ENCODE measurements at regions not wholly inside any gene's neighbourhood (a gene's known extent, or its start where the extent isn't known, plus 50 kb on each side); places are given as distances from the start of the nearest gene placed in this dataset.

- POLR2A ChIA-PET: no interaction called here
- H3K4me3 Mint-ChIP-seq: no peak overlapping the region
- no peak for ATAC-seq (ENCODE audit: low read depth)
These were observed 444.8 kb downstream of the RND3 start for GRCh38 chr2:150042500-150043171.

GRCh38 chr2:150041722-150042425, 445.6 kb downstream of the RND3 start:
- ATAC-seq (ENCODE audit: low read depth): no peak
- Mint-ChIP-seq H3K4me1 (no peaks in the 10 kb centered on the region), H3K27me3 (no peaks in the 10 kb centered on the region), H3K27ac (no peak overlapping the region), H3K36me3 (no peaks in the 10 kb centered on the region), H3K4me3 (no peak overlapping the region), H3K9me3 (no peaks in the 10 kb centered on the region)
- no peak for DNase-seq
- POLR2A ChIA-PET: no interaction called here

More at GRCh38 chr2:150042500-150043171, 444.8 kb downstream of the RND3 start:
- no peak for DNase-seq
- Mint-ChIP-seq H3K27ac (no peak overlapping the region), H3K36me3 (no peaks in the 10 kb centered on the region), H3K27me3 (no peaks in the 10 kb centered on the region), H3K4me1 (no peaks in the 10 kb centered on the region), H3K9me3 (no peaks in the 10 kb centered on the region)

GRCh38 chr2:150036622-150037021, 449.0 kb upstream of the MMADHC start:
- no peak for DNase-seq
- no peaks in the 10 kb centered on the region for H3K9me3 Mint-ChIP-seq
- no peak for ATAC-seq (ENCODE audit: low read depth)
- no peak overlapping the region for H3K4me3 Mint-ChIP-seq
- H3K27ac Mint-ChIP-seq: no peak overlapping the region
- H3K36me3 Mint-ChIP-seq: no peaks in the 10 kb centered on the region
- no peaks in the 10 kb centered on the region for H3K27me3 Mint-ChIP-seq
- H3K4me1 Mint-ChIP-seq: no peaks in the 10 kb centered on the region
- POLR2A ChIA-PET: no interaction called here

GRCh38 chr2:150034665-150035064, 447.1 kb upstream of the MMADHC start:
- DNase-seq (no peak), ATAC-seq (ENCODE audit: low read depth) (no peak)
- Mint-ChIP-seq H3K36me3 (no peaks in the 10 kb centered on the region), H3K4me3 (no peak overlapping the region), H3K27me3 (no peaks in the 10 kb centered on the region), H3K27ac (no peak overlapping the region), H3K9me3 (no peaks in the 10 kb centered on the region), H3K4me1 (no peaks in the 10 kb centered on the region)
- POLR2A ChIA-PET: no interaction called here

GRCh38 chr2:150030436-150031190, 443.0 kb upstream of the MMADHC start:
- Mint-ChIP-seq H3K9me3 (no peaks in the 10 kb centered on the region), H3K4me1 (no peaks in the 10 kb centered on the region), H3K36me3 (no peaks in the 10 kb centered on the region), H3K4me3 (no peak overlapping the region), H3K27ac (no peak overlapping the region), H3K27me3 (no peaks in the 10 kb centered on the region)
- POLR2A ChIA-PET: no interaction called here
- no peak for ATAC-seq (ENCODE audit: low read depth)
- DNase-seq: no peak

GRCh38 chr2:150028322-150028721, 440.7 kb upstream of the MMADHC start:
- Mint-ChIP-seq H3K4me3 (no peak overlapping the region), H3K4me1 (no peaks in the 10 kb centered on the region), H3K36me3 (no peaks in the 10 kb centered on the region), H3K9me3 (no peaks in the 10 kb centered on the region), H3K27ac (no peak overlapping the region), H3K27me3 (no peaks in the 10 kb centered on the region)
- no peak for ATAC-seq (ENCODE audit: low read depth)
- no peak for DNase-seq
- POLR2A ChIA-PET: no interaction called here

- no peaks in the 10 kb centered on the region for H3K9me3 Mint-ChIP-seq
- DNase-seq (no peak), ATAC-seq (ENCODE audit: low read depth) (no peak)
- no peaks in the 10 kb centered on the region for H3K4me1 Mint-ChIP-seq
- no peak overlapping the region for H3K27ac Mint-ChIP-seq
- POLR2A ChIA-PET: no interaction called here
- no peaks in the 10 kb centered on the region for H3K27me3 Mint-ChIP-seq
- no peak overlapping the region for H3K4me3 Mint-ChIP-seq
- H3K36me3 Mint-ChIP-seq: no peaks in the 10 kb centered on the region
These were observed 439.6 kb upstream of the MMADHC start for GRCh38 chr2:150027164-150027563.

GRCh38 chr2:150023663-150024062, 436.1 kb upstream of the MMADHC start:
- no peaks in the 10 kb centered on the region for H3K27me3 Mint-ChIP-seq
- ATAC-seq (ENCODE audit: low read depth) (no peak), DNase-seq (no peak)
- no peaks in the 10 kb centered on the region for H3K36me3 Mint-ChIP-seq
- H3K4me1 Mint-ChIP-seq: no peaks in the 10 kb centered on the region
- POLR2A ChIA-PET: no interaction called here
- no peaks in the 10 kb centered on the region for H3K9me3 Mint-ChIP-seq
- H3K4me3 Mint-ChIP-seq: no peak overlapping the region
- no peak overlapping the region for H3K27ac Mint-ChIP-seq

- H3K9me3 Mint-ChIP-seq: no peaks in the 10 kb centered on the region
- ATAC-seq (ENCODE audit: low read depth) (peak; percentile 53), DNase-seq (peak; percentile 26)
- no peaks in the 10 kb centered on the region for H3K27me3 Mint-ChIP-seq
- H3K27ac Mint-ChIP-seq: no peak overlapping the region
- H3K4me3 Mint-ChIP-seq: no peak overlapping the region
- H3K4me1 Mint-ChIP-seq: no peaks in the 10 kb centered on the region
- H3K36me3 Mint-ChIP-seq: no peaks in the 10 kb centered on the region
- POLR2A ChIA-PET: no interaction called here
These were observed 435.5 kb upstream of the MMADHC start for GRCh38 chr2:150023044-150023443.

- ATAC-seq (ENCODE audit: low read depth) (no peak), DNase-seq (no peak)
- Mint-ChIP-seq H3K4me1 (no peaks in the 10 kb centered on the region), H3K36me3 (no peaks in the 10 kb centered on the region), H3K27ac (no peak overlapping the region), H3K4me3 (no peak overlapping the region), H3K9me3 (peaks cover 3% of the 10 kb centered on the region), H3K27me3 (no peaks in the 10 kb centered on the region)
- POLR2A ChIA-PET: no interaction called here
These were observed 433.5 kb upstream of the MMADHC start for GRCh38 chr2:150020937-150021673.

- Mint-ChIP-seq H3K4me1 (no peaks in the 10 kb centered on the region), H3K36me3 (no peaks in the 10 kb centered on the region), H3K4me3 (no peak overlapping the region), H3K27ac (no peak overlapping the region), H3K9me3 (peaks cover 3% of the 10 kb centered on the region), H3K27me3 (no peaks in the 10 kb centered on the region)
- POLR2A ChIA-PET: no interaction called here
- no peak for ATAC-seq (ENCODE audit: low read depth)
- no peak for DNase-seq
These were observed 432.6 kb upstream of the MMADHC start for GRCh38 chr2:150020221-150020620.

GRCh38 chr2:150019063-150019462, 431.5 kb upstream of the MMADHC start:
- Mint-ChIP-seq H3K4me3 (no peak overlapping the region), H3K4me1 (no peaks in the 10 kb centered on the region), H3K36me3 (no peaks in the 10 kb centered on the region), H3K27ac (no peak overlapping the region), H3K9me3 (peaks cover 3% of the 10 kb centered on the region), H3K27me3 (no peaks in the 10 kb centered on the region)
- no peak for ATAC-seq (ENCODE audit: low read depth)
- no peak for DNase-seq
- POLR2A ChIA-PET: no interaction called here

GRCh38 chr2:150012986-150013385, 425.4 kb upstream of the MMADHC start:
- no peak for DNase-seq
- Mint-ChIP-seq H3K27ac (no peak overlapping the region), H3K36me3 (no peaks in the 10 kb centered on the region), H3K27me3 (no peaks in the 10 kb centered on the region), H3K4me3 (no peak overlapping the region), H3K9me3 (peaks cover 3% of the 10 kb centered on the region), H3K4me1 (no peaks in the 10 kb centered on the region)
- ATAC-seq (ENCODE audit: low read depth): no peak
- POLR2A ChIA-PET: no interaction called here

Measured in activated naive CD8-positive, alpha-beta T cell treated with anti-CD3 and anti-CD28 coated beads, Interleukin-2, amount 10 ng/mL, durations not matched to agents 7 days and 5 days (primary cell).